HEK293T (cell line): ENCODE measurements at regions not wholly inside any gene's neighbourhood (a gene's known extent, or its start where the extent isn't known, plus 50 kb on each side); places are given as distances from the start of the nearest gene placed in this dataset.

ENCODE experiments used
- BHLHE40 ChIP-seq: fragments of 450-650 bp; IDR thresholded peaks from 2 replicates; pipeline ENCODE4 v1.6.1; 2016; ENCODE audit warnings: mild to moderate bottlenecking, moderate library complexity, borderline replicate concordance
- CTBP1 ChIP-seq: fragments of 450-650 bp; IDR thresholded peaks from 2 replicates; pipeline ENCODE4 v1.6.1; 2016; ENCODE audit warnings: borderline replicate concordance
- ELF4 ChIP-seq: fragments of 450-650 bp; IDR thresholded peaks from 2 replicates; pipeline ENCODE4 v1.6.1; 2017; ENCODE audit warnings: antibody characterized with exemption
- FOXA1 ChIP-seq: fragments of 450-650 bp; IDR thresholded peaks from 2 replicates; pipeline ENCODE4 v1.6.1; 2016; ENCODE audit warnings: mild to moderate bottlenecking
- NFRKB ChIP-seq: fragments of 450-650 bp; IDR thresholded peaks from 2 replicates; pipeline ENCODE4 v1.6.1; 2016; ENCODE audit warnings: mild to moderate bottlenecking, moderate library complexity
- SP1 ChIP-seq: fragments of 450-650 bp; IDR thresholded peaks from 2 replicates; pipeline ENCODE4 v1.6.1; 2017
- SUZ12 ChIP-seq: fragments of 450-650 bp; IDR thresholded peaks from 2 replicates; pipeline ENCODE4 v1.6.1; 2016; ENCODE audit warnings: mild to moderate bottlenecking
- TARDBP ChIP-seq: fragments of 450-650 bp; IDR thresholded peaks from 2 replicates; pipeline ENCODE4 v1.6.1; 2016
- ZNF384 ChIP-seq: fragments of 450-650 bp; IDR thresholded peaks from 2 replicates; pipeline ENCODE4 v1.6.1; 2016

DNA sequence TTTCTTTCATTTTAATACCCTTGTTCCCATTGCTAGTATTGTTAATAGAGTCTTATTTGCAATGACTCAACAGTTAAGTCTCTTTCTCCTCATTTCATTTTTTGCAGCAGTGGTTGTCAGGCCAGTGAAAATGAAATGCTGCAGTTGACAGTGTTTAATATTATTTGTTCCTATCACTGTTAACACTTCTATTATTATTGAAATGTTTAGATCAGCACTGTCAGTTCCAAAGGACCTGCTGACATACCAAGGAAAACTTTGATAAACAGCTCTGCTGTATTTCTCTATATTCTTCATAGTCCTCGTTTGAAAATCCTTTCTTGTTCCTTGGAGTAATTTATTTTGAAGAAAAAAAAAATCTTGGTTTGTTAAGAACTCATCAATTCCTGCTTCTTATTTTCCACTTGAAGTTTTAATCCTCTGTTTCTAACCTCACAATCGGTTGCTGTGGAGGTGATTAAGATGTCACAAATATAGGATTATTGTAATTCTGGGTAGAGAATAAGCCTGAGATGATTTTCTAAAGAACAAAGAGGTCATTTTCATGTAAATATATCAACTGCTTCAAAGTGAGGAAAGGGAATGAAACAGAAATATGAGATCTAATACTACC lies 1065.9 kb upstream of the CITED2 start:
- TF ChIP-seq SUZ12 (no peak), CTBP1 (no peak), NFRKB (no peak), ELF4 (no peak), FOXA1 (no peak), TARDBP (no peak), BHLHE40 (no peak), SP1 (no peak), ZNF384 (no peak)
